ENCODE measurements at regions not wholly inside any gene's neighbourhood (a gene's known extent, or its start where the extent isn't known, plus 50 kb on each side); places are given as distances from the start of the nearest gene placed in this dataset.

GRCh38 chr1:234983564-234984238 lies 144.9 kb downstream of the TOMM20 start (continued):
- TF ChIP-seq TFE3 (CRISPR knock-in tag; IDR thresholded peaks at IDR 0.05) (no peak), SRSF1 (IDR thresholded peaks at IDR 0.05; ENCODE audit: low read depth, low read length) (no peak), CCNT2 (IDR thresholded peaks at IDR 0.05; ENCODE audit: borderline replicate concordance, extremely low read depth, insufficient read length, low read depth, low read length) (no peak), RBM17 (IDR thresholded peaks at IDR 0.05; ENCODE audit: borderline replicate concordance, low read depth, low read length) (no peak), HDAC2 (IDR thresholded peaks at IDR 0.05) (peak; percentile 59), ETV5 (CRISPR knock-in tag; IDR thresholded peaks at IDR 0.05; ENCODE audit: low read depth) (0 out of 2 replicates have a peak, but pooled peaks have one; percentile 16), ARID2 (IDR thresholded peaks at IDR 0.05) (no peak), ADNP (tag; IDR thresholded peaks at IDR 0.05) (peak; percentile 52; the same call in 1 of the 2 replicates), STAT5B (CRISPR knock-in tag; IDR thresholded peaks at IDR 0.05) (no peak), KDM1A (IDR thresholded peaks at IDR 0.05) (peak; percentile 64 to 88), YY1 (IDR thresholded peaks at IDR 0.05; ENCODE audit: borderline replicate concordance in 1 of 3, control insufficient read depth in 1 of 3, extremely low read depth in 1 of 3, insufficient read depth in 3 of 3, insufficient read length in 1 of 3, insufficient replicate concordance in 2 of 3, low read depth in 1 of 3, low read length in 2 of 3) (peak in 1 of 3 experiments; percentile 20), SPI1 (IDR thresholded peaks at IDR 0.05; ENCODE audit: borderline replicate concordance, low read depth, low read length) (no peak), TBL1XR1 (IDR thresholded peaks at IDR 0.05; ENCODE audit: low read length in 2 of 2) (no peak), PTTG1 (tag; IDR thresholded peaks at IDR 0.05; ENCODE audit: low read depth) (no peak), RBM25 (IDR thresholded peaks at IDR 0.05; ENCODE audit: low read depth, low read length, severe bottlenecking) (peak; percentile 91), PRPF4 (IDR thresholded peaks at IDR 0.05; ENCODE audit: insufficient read depth, low read depth, low read length, poor library complexity, severe bottlenecking) (no peak), ZNF766 (CRISPR knock-in tag; conservative IDR thresholded peaks at IDR 0.05) (no peak), GTF2A2 (tag; IDR thresholded peaks at IDR 0.05) (no peak), KDM5B (IDR thresholded peaks at IDR 0.05; ENCODE audit: insufficient replicate concordance, low read depth, low read length) (no peak), TAF7 (tag; IDR thresholded peaks at IDR 0.05) (no peak), TCF7L2 (IDR thresholded peaks at IDR 0.05; ENCODE audit: low read depth, low read length) (no peak), HNRNPUL1 (IDR thresholded peaks at IDR 0.05; ENCODE audit: low read length) (no peak), BCOR (IDR thresholded peaks at IDR 0.05) (peak; percentile 98), RBM34 (IDR thresholded peaks at IDR 0.05; ENCODE audit: borderline replicate concordance, insufficient read depth, low read length) (no peak), ZNF354B (CRISPR knock-in tag; IDR thresholded peaks at IDR 0.05) (no peak), HDGF (IDR thresholded peaks at IDR 0.05) (0 out of 2 replicates have a peak, but pooled peaks have one; percentile 59), RCOR1 (IDR thresholded peaks at IDR 0.05; ENCODE audit: borderline replicate concordance in 1 of 2, low read depth in 2 of 2, low read length in 2 of 2) (peak in 1 of 2 experiments; percentile 60; a peak in 1 of 4 replicates), CREBBP (IDR thresholded peaks at IDR 0.05; ENCODE audit: low read depth, low read length) (no peak), SMARCA5 (IDR thresholded peaks at IDR 0.05) (peak; percentile 72; the same call in 1 of the 2 replicates), PTBP1 (IDR thresholded peaks at IDR 0.05; ENCODE audit: low read depth, low read length) (peak; percentile 44; the same call in 1 of the 2 replicates)

Measured in K562 (cell line).